NCI-H1417 treated with DMSO at 0.1 percent for 48 hours (cell line): ENCODE measurements at regions not wholly inside any gene's neighbourhood (a gene's known extent, or its start where the extent isn't known, plus 50 kb on each side); places are given as distances from the start of the nearest gene placed in this dataset.
A peak's percentile ranks its signal among the peaks of the same experiment; 100 is the strongest.
"Not testable (repeated sequence)": the region's sequence is repeated elsewhere in the genome, so short reads cannot be mapped to it uniquely, and the experiment has no call there.

Experiments used
- DNase-seq: peaks from one replicate; lab custom pipeline; 2025; lab: John Stamatoyannopoulos, UW

DNA sequence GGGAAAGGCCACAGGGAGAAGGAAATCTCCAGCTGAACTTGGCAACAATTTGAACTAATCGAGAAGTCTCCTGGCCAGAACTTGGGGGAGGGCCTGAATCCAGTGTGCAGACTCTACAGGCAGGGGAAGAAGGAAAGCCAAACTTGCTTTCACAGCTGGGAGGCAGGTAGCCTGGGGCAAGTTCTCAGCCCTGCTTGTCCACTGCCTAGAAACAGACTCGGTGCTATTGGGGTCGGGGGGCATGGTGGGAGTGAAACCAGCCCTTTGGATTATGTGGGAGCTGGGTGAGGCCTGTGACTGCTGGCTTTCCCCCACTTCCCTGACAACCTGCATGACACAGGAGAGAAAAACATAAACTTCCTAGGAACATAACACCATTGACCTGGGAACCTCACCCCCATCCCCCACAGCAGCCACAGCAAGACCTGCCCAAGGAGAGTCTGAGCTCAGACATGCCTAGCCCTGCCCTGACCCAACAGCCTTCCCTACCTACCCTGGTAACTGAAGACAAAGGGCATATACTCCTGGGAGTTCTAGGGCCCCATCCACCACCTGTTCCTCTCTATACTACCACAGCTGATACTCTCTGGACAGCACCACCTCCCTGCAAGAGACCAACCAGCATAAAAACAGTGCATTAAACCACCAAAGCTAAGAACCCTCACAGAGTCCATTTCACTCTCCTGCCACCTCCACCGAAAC lies 103.7 kb upstream of the MNS1 start:
- no peak for DNase-seq

DNA sequence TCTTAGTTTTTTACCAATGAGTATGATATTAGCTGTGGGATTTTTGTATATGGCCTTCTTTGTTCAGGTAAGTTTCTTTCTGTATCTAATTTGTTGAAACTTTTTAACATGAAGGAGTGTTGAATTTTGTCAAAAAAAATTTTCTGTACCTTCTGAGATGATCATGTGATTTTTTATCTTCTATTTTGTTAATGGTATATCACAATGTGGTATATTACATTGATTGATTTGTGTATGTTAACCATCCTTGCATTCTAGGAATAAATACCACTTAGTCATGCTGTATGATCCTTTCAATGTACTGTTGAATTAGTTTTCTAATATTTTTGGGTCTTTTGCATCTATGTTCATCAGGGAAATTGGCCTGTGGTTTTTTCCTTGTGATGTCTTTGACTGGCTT lies 92.5 kb upstream of the MNS1 start:
- no peak for DNase-seq

DNA sequence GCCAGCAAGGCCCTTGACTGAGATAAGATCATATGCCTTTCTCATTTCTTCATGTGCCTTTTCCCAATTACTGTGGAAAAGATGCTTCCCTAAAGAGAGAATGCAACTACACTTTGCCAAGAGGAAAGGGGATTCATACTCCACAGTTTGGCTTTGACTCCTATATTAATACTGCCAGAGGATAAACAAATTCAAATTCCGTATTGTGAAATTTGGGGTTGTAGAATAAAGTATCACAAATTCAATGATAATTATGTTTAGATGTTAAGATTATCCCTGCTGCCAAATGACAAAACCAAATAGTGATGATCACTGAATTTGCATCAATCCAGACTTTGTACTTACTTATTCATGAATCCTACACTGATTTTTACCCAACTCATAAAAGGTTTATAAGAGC lies 88.5 kb upstream of the MNS1 start:
- DNase-seq = no peak

DNA sequence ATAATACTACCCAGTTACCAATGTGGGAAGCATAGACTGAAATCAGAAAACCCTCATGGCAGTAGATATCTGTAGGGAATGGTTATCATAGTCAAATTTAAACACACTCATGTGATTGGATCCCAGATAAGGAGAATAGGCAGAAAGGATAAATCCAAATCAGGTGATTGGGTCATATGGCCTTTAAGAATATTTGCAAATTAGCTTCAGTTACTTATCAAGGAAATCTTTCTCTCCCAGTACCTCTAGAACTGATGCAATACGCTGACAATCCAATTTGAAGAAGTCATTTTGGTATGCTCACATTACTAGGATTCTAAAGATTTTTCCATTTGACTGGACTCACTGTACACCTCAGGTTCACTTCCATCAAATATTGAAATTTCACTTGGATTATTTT lies 87.7 kb upstream of the MNS1 start:
- DNase-seq = no peak

DNA sequence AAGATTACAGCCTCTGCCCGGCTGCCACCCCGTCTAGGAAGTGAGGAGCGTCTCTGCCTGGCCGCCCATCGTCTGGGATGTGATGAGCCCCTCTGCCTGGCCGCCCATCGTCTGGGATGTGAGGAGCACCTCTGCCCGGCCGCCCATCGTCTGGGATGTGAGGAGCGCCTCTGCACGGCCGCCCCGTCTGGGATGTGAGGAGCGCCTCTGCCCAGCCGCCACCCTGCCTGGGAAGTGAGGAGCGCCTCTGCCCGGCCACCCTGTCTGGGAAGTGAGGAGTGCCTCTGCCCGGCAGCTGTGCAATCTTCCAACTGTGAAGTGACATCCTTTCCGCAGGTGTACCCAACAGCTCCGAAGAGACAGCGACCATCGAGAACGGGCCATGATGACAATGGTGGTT lies 75.6 kb upstream of the MNS1 start:
- not testable (repeated sequence) for DNase-seq

DNA sequence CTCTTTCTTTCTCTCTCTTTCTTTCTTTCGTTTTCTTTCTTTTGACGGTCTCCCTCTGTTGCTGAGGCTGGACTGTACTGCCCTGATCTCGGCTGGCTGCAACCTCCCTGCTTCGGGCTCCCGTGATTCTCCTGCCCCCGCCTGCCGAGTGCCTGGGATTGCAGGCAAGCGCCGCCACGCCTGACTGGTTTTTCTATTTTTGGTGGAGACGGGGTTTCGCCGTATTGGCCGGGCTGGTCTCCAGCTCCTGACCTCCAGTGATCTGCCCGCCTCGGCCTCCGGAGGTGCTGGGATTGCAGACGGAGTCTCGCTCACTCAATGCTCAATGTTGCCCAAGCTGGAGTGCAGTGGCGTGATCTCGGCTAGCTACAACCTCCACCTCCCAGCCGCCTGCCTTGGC lies 75.2 kb upstream of the MNS1 start:
- DNase-seq = not testable (repeated sequence)

DNA sequence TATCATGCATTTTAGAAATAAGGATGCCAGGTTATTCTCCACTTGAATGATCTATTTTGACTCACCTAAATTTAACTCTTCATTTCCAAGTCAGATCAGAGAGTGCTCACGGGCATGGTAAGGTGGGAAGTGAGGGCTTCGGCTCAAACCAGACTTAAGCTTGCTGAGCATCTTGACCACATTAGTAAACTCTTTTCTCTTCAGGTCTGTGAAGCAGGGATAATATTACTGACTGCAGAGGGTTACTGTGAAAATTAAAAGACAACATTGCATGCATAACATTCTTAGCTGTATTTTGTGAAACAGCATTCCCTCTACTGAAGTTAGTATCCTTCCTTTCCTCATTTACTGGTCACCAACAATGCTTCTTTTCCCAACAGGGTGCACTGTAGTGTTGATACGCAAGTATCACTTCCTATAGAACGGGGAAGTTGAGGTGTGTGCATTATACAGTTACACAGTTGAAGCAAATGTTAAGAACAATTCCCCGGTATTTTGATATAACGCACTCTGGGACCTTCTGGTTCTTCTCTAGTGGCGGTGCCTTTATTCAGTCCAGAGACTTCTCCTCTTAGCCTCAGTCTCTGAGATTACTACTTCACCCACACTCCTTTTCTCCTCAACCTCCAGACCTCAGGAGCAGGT lies 74.1 kb upstream of the MNS1 start:
- no peak for DNase-seq

DNA sequence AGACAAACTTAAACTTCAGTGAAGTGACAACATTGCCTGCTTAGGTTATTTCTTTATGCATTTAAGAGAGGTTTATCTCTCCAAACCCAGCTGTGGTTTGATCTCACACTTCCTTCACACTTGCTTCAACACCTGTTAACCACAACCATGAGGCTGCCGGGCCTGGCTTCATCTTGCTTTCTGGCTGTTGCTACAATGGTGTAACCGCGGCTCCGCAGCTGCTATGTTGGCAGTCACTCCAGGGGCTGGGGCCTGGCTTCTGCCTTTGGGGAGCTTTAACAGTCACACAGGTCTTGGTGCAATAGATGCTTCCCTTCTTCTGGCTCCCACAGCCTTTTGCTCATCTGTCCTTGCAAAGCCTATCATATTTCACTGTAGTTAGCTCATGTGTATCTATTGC lies 72.9 kb upstream of the MNS1 start:
- no peak for DNase-seq

DNA sequence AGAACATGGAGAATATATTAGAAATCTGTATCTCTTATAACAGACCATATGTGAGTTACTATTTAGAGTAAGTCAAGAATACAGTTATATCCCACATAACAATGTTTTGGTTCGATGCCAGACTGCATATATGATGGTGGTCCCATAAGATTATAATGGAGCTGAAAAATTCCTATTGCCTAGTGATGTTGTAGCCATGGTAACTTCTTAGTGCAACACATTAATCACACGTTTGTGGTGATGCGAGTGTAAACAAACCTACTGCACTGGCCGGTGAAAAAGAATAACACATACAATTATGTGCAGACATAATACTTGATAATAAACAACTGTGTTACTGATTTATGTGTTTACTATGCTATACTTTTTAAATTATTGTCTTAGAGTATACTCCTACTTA lies 69.8 kb upstream of the MNS1 start:
- peak; percentile 76 for DNase-seq

DNA sequence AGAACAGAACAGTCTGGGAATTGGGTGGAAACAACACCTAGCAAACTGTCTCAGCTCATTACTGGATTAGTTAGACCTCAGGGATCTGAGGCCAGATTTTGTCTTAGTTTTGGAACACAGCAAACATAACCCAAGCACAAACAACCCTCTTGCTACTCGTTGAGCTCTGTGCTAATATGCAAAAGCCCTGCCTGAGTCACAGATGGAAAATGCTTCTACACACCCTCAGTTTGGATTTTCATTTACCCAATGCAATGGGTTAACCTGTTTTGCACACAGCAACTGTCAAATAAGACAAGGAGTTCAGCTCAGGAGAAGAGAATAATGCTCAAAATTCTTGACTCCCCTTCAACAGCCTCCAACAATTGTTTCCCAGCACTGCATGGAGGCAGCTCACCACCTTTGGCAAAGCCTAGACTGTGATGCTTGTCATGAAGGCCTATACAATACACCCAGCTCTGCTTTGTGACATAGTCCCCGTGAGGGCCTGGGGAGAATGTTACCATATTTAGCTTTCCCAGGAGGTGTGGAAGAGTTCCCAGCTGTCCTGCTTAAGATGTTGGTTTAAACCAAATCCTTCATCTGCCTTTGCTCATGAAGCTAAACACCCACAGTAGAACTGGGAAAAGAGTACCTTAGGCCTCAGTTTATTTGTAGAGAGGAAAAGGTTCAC lies 68.9 kb upstream of the MNS1 start:
- no peak for DNase-seq

DNA sequence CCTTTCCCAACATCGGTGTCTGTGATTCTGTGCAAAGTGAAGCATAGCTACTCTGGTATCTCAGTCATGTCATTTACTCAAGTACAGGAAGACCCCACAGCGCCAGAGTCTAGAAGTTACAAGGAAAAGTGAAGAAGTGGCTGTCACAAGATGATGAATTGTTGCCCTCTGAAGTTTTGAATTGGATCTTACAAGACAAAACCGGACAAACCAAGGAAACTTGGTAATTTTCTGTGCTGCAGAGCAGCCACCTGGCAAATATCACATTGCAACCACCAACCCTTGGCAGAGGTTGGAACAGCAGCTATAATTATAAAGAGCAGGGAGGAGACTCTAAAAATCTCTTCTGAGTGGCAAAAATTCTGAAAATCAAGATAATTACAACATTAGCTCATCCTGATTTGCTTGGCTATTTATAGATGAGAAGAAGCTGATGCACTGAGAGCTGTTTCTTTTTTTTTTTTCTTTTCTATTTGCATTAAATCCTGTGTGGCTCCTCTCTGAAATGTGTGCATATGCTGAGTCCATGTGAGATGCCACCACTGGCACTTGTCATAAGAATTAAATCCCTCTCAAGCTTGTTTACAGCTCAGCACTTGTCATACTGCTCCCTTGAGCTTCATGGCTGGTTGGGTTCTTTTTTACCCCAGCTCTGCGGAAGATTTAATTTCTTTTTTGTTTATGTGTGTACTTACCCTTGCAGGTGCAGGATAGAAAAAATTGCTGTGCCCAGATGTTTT lies 68.0 kb upstream of the MNS1 start:
- DNase-seq = peak; percentile 21

DNA sequence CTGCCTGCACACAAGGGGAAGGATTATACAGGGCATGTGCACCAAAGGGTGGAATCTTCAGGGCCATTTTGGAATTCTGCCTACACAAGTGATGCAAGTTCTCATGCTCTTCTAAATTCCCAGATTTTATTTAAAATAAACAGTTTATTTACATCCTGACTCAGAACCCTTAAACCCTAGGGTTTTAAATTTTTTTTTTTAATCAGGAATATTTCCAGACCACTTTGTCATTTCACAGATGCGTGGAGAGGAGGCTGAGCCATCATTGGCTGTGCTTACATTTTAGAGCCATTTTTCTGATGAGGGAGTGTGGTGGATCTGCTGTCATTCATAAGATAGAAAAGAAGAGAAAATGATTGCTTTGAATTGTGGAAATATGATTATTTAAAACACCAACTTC lies 65.2 kb upstream of the MNS1 start:
- no peak for DNase-seq

DNA sequence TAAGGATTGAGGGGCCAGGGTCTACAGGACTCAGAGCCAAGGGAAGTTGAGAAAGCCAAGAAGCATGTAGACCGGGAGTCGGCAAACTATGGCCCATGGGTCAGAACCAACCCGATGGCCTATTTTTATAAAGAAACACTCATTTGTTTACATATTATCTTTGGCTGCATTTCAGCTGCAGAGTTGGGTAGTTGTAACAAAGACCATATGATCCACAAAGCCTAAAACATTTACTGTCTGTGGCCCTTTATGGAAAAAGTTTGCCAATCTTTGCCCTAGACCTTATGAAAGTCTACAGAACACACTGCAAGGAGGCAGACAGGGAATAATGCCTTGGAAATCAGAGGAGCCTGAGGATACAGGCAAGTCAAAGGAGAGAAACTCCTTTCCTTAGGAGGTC lies 63.2 kb upstream of the MNS1 start:
- DNase-seq = no peak

DNA sequence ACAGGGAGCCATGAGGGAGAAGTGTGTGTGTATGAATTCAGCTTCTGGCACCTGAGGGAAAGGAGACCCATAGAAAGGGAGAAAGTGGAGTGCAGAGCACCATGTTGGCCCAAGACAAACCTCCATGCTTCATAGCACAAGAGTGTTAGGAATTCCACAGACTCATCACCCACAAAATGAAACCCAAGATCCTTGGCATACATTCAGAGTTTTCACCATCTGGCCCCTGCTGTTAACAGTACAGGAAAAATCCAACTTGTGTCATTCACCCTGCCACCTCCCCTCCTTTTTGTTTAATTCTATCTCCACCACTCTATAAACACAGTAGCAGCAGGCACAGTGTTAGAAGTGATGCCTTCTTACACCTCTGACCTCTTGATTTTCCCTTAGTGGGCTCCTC lies 60.0 kb upstream of the MNS1 start:
- no peak for DNase-seq

DNA sequence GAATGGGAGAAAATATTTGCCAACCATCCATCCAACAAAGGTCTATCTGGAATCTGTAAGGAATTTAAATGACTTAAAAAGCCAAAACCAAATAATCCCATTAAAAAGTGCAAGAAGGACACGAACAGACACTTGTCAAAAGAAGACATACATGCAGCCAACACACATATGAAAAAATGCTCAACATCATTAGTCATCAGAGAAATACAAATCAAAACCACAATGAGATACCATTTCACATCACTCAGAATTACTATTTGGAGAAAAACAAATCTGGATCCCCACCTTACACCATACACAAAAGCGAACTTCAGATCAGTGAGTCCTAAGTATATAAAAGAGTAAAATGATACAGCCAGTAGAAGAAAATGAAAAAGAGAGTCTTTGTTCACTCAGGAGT lies 58.6 kb upstream of the MNS1 start:
- DNase-seq = no peak

DNA sequence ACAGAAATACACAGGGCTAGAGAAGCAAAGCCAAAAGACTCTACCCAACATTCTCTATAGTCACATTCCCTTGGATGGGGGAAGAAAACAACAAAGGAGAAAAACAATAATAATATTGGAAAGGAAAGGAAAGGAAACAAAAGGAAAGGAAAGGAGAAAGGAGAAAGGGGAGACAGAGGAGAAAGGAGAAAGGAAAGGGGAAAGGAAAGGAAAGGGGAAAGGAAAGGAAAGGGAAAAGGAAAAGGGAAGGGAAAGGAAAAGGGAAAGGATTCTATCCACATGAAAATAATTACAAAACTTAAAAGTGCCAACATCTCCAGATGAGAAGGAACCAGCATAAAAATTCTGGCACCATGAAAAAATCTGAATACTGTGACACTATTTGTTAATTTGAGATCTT lies 54.1 kb upstream of the MNS1 start:
- DNase-seq = no peak
